ENCODE measurements at regions not wholly inside any gene's neighbourhood (a gene's known extent, or its start where the extent isn't known, plus 50 kb on each side); places are given as distances from the start of the nearest gene placed in this dataset.

GRCh38 chr11:92808022-92808421, 161.4 kb upstream of the MTNR1B start:
- Histone ChIP-seq H4K20me1 (ENCODE audit: low read depth) (no peaks in the 10 kb centered on the region), H3K36me3 (no peaks in the 10 kb centered on the region), H3K4me3 (no peak overlapping the region), H3K27ac (no peak overlapping the region), H3K9ac (no peak overlapping the region), H3K9me3 (ENCODE audit: low read depth) (no peaks in the 10 kb centered on the region), H2AFZ (replicated peaks) (no peak overlapping the region), H3F3A (ENCODE audit: low read depth) (peaks cover 8% of the 10 kb centered on the region), H3K4me1 (peaks cover 25% of the 10 kb centered on the region), H3K4me2 (no peak overlapping the region), H3K27me3 (no peaks in the 10 kb centered on the region), H3K79me2 (ENCODE audit: low read depth) (no peaks in the 10 kb centered on the region)
- H3K9me3 Mint-ChIP-seq = no peaks in the 10 kb centered on the region
- H3K4me1 Mint-ChIP-seq = peaks cover 9% of the 10 kb centered on the region
- H3K27ac Mint-ChIP-seq = no peak overlapping the region
- peaks cover 25% of the 10 kb centered on the region for H3K36me3 Mint-ChIP-seq
- H3K27me3 Mint-ChIP-seq (ENCODE audit: insufficient read depth, low read depth) = peaks cover 2% of the 10 kb centered on the region
- TF ChIP-seq CTCF (IDR thresholded peaks at IDR 0.05) (no peak), EZH2phosphoT487 (IDR thresholded peaks at IDR 0.05) (no peak), EZH2 (IDR thresholded peaks at IDR 0.05) (no peak)
- DNase-seq (ENCODE audit: low spot score) = no peak
- H3K4me3 Mint-ChIP-seq = no peak overlapping the region

GRCh38 chr11:92810423-92811064, 158.9 kb upstream of the MTNR1B start:
- no peak overlapping the region for H3K27ac ChIP-seq
- Mint-ChIP-seq H3K27me3 (ENCODE audit: insufficient read depth, low read depth) (peaks cover 2% of the 10 kb centered on the region), H3K36me3 (peaks cover 35% of the 10 kb centered on the region), H3K27ac (no peak overlapping the region), H3K9me3 (no peaks in the 10 kb centered on the region), H3K4me3 (no peak overlapping the region), H3K4me1 (peaks cover 9% of the 10 kb centered on the region)
- H3K4me3 ChIP-seq = no peak overlapping the region
- H3K27me3 ChIP-seq = no peaks in the 10 kb centered on the region
- no peaks in the 10 kb centered on the region for H3K9me3 ChIP-seq (ENCODE audit: low read depth)
- DNase-seq (ENCODE audit: low spot score) = no peak
- H3K79me2 ChIP-seq (ENCODE audit: low read depth) = no peaks in the 10 kb centered on the region
- TF ChIP-seq EZH2phosphoT487 (IDR thresholded peaks at IDR 0.05) = no peak
- TF ChIP-seq EZH2 (IDR thresholded peaks at IDR 0.05) = no peak
- TF ChIP-seq CTCF (IDR thresholded peaks at IDR 0.05) = no peak
- H2AFZ ChIP-seq (replicated peaks) = no peak overlapping the region
- no peaks in the 10 kb centered on the region for H3F3A ChIP-seq (ENCODE audit: low read depth)
- no peak overlapping the region for H3K9ac ChIP-seq
- H3K36me3 ChIP-seq = no peaks in the 10 kb centered on the region
- no peak overlapping the region for H3K4me2 ChIP-seq
- H3K4me1 ChIP-seq = peaks cover 7% of the 10 kb centered on the region
- no peaks in the 10 kb centered on the region for H4K20me1 ChIP-seq (ENCODE audit: low read depth)

- H3K27ac Mint-ChIP-seq = no peak overlapping the region
- no peak for TF ChIP-seq CTCF (IDR thresholded peaks at IDR 0.05)
- no peak for TF ChIP-seq EZH2phosphoT487 (IDR thresholded peaks at IDR 0.05)
- TF ChIP-seq EZH2 (IDR thresholded peaks at IDR 0.05) = no peak
Measured at GRCh38 chr11:92811341-92811740, 158.1 kb upstream of the MTNR1B start.

More at GRCh38 chr11:92811341-92811740, 158.1 kb upstream of the MTNR1B start:
- no peak for DNase-seq (ENCODE audit: low spot score)
- Mint-ChIP-seq H3K36me3 (peaks cover 34% of the 10 kb centered on the region), H3K27me3 (ENCODE audit: insufficient read depth, low read depth) (peaks cover 2% of the 10 kb centered on the region), H3K9me3 (no peaks in the 10 kb centered on the region), H3K4me1 (peaks cover 9% of the 10 kb centered on the region), H3K4me3 (no peak overlapping the region)
- Histone ChIP-seq H3K4me3 (no peak overlapping the region), H3K27ac (no peak overlapping the region), H3F3A (ENCODE audit: low read depth) (no peaks in the 10 kb centered on the region), H3K9me3 (ENCODE audit: low read depth) (no peaks in the 10 kb centered on the region), H3K27me3 (no peaks in the 10 kb centered on the region), H3K4me1 (peaks cover 5% of the 10 kb centered on the region), H2AFZ (replicated peaks) (no peak overlapping the region), H4K20me1 (ENCODE audit: low read depth) (no peaks in the 10 kb centered on the region), H3K9ac (no peak overlapping the region), H3K79me2 (ENCODE audit: low read depth) (no peaks in the 10 kb centered on the region), H3K36me3 (no peaks in the 10 kb centered on the region), H3K4me2 (no peak overlapping the region)
